ENCODE measurements at regions not wholly inside any gene's neighbourhood (a gene's known extent, or its start where the extent isn't known, plus 50 kb on each side); places are given as distances from the start of the nearest gene placed in this dataset.

- TF ChIP-seq CTCF (IDR thresholded peaks at IDR 0.05) (no peak), POLR2A (IDR thresholded peaks at IDR 0.05) (no peak)
Observed at GRCh38 chr5:111017731-111018130, 53.8 kb upstream of the TSLP start.
